ENCODE measurements at regions not wholly inside any gene's neighbourhood (a gene's known extent, or its start where the extent isn't known, plus 50 kb on each side); places are given as distances from the start of the nearest gene placed in this dataset.

DNA sequence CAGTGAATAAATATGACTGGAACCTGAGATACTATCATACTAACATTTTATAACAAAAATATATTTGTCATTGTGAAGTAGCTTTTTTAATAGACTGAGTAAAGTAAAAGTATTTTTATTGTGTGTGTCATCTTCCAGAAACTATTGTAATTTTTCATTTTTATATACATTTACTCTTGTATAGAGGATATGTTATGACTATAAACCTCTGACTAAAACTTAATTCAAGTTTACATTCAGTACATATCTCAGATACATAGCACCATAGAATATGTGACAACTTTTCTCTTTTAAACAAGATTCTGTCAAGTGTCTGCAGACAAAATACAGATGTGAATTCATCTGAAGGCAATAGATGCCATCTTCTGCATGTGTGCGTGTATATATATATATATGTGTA is 704.3 kb downstream of the SLITRK1 start:
- TF ChIP-seq, protein P1, sequence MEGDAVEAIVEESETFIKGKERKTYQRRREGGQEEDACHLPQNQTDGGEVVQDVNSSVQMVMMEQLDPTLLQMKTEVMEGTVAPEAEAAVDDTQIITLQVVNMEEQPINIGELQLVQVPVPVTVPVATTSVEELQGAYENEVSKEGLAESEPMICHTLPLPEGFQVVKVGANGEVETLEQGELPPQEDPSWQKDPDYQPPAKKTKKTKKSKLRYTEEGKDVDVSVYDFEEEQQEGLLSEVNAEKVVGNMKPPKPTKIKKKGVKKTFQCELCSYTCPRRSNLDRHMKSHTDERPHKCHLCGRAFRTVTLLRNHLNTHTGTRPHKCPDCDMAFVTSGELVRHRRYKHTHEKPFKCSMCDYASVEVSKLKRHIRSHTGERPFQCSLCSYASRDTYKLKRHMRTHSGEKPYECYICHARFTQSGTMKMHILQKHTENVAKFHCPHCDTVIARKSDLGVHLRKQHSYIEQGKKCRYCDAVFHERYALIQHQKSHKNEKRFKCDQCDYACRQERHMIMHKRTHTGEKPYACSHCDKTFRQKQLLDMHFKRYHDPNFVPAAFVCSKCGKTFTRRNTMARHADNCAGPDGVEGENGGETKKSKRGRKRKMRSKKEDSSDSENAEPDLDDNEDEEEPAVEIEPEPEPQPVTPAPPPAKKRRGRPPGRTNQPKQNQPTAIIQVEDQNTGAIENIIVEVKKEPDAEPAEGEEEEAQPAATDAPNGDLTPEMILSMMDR (IDR thresholded peaks at IDR 0.05), result no peak
- no peaks in the 10 kb centered on the region for H3K4me1 ChIP-seq
- no peaks in the 10 kb centered on the region for H3K9me3 ChIP-seq
- H3K27ac ChIP-seq, result no peak overlapping the region
- H3K27me3 ChIP-seq, result no peaks in the 10 kb centered on the region
- DNase-seq (ENCODE audit: low spot score), result no peak
- no peak overlapping the region for H3K4me3 ChIP-seq
- H3K36me3 ChIP-seq, result no peaks in the 10 kb centered on the region

DNA sequence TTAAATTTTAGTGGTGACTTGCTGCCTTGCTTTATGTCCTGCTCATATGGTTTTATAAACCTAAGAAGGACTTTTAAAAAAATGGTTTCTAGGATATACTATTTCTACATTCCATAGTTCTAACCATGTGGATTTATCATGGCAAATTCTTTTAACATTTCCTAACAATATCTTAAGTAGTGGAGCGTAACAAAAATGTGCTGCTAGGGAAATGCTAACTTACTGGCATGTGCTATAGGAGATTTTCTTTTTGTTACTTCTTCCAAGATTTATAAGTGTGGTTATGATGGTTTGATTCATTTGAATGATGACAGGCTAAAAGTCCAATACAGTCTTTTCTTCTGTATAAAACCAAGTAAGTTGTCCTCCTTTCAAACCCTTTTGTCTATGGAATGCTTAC is 713.7 kb downstream of the SLITRK1 start:
- Histone ChIP-seq H3K4me1 (no peaks in the 10 kb centered on the region), H3K9me3 (no peaks in the 10 kb centered on the region), H3K4me3 (no peak overlapping the region), H3K27ac (no peak overlapping the region), H3K36me3 (no peaks in the 10 kb centered on the region), H3K27me3 (no peaks in the 10 kb centered on the region)
- DNase-seq (ENCODE audit: low spot score), result no peak
- TF ChIP-seq, protein P1 (IDR thresholded peaks at IDR 0.05), result no peak

DNA sequence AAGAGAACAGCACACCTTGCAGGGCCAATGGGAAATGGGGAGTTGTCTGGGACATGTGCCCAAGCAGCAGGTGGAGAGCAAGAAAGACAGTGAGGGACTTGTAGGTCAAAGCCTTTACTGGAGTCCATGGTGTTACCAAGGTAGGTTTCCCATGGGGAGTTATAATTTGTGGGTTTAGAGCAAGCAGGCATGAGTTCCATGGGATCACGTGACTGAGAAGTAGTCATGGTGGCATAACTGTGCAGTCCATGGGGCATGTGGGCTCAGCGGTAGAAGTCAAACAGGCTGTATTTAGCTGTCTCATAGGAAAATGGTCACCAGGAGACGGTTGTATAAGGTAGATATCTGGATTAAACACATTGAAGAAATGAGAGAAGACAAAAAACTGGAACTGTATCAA is 715.1 kb downstream of the SLITRK1 start:
- Histone ChIP-seq H3K9me3 (no peaks in the 10 kb centered on the region), H3K27ac (no peak overlapping the region), H3K27me3 (no peaks in the 10 kb centered on the region), H3K36me3 (no peaks in the 10 kb centered on the region), H3K4me1 (no peaks in the 10 kb centered on the region), H3K4me3 (no peak overlapping the region)
- DNase-seq (ENCODE audit: low spot score), result no peak
- TF ChIP-seq, protein P1 (IDR thresholded peaks at IDR 0.05), result no peak

DNA sequence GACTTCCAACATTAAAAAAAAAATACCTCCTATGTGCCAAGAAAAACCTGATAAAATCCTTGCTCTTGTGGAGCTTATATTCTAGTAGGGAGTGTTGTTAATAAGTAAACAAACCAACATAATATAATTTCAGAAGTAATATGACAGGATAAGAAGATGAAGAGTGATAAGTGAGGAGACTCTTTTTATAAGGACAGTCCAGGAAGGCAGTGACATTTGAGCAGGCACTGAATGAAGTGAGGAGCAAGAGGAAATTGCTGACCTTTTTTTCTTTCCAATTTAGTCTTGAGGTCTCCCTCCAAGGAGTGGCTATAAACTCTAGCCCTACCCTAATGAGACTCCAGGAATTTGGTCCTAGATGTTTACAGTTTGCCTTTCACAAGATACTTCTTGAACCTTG is 715.7 kb downstream of the SLITRK1 start:
- no peaks in the 10 kb centered on the region for H3K4me1 ChIP-seq
- H3K27me3 ChIP-seq, result no peaks in the 10 kb centered on the region
- TF ChIP-seq, protein P1 (IDR thresholded peaks at IDR 0.05), result no peak
- H3K27ac ChIP-seq, result no peak overlapping the region
- H3K4me3 ChIP-seq, result no peak overlapping the region
- no peaks in the 10 kb centered on the region for H3K9me3 ChIP-seq
- no peak for DNase-seq (ENCODE audit: low spot score)
- H3K36me3 ChIP-seq, result no peaks in the 10 kb centered on the region

DNA sequence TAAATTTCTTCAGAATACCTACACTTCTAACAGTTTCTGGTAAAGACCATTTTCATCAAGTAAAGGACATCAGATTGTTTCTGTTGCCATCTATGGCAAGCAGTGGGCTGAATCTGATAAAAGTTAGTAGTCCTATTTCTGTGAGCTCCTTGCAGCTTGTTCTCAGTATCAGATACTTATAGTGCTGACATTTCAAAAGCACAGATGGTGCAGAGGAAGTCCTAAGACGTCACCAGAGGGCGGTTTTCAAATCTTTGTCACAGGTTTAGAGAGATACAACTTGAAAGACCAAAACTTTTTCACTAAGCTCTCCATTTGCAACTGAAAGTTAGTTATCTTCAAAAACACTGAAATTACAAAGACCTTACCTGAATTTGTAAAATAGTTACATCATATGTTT is 719.8 kb downstream of the SLITRK1 start:
- TF ChIP-seq, protein P1 (IDR thresholded peaks at IDR 0.05), result no peak
- Histone ChIP-seq H3K27me3 (no peaks in the 10 kb centered on the region), H3K4me1 (no peaks in the 10 kb centered on the region), H3K4me3 (no peak overlapping the region), H3K36me3 (no peaks in the 10 kb centered on the region), H3K9me3 (no peaks in the 10 kb centered on the region), H3K27ac (no peak overlapping the region)
- no peak for DNase-seq (ENCODE audit: low spot score)

DNA sequence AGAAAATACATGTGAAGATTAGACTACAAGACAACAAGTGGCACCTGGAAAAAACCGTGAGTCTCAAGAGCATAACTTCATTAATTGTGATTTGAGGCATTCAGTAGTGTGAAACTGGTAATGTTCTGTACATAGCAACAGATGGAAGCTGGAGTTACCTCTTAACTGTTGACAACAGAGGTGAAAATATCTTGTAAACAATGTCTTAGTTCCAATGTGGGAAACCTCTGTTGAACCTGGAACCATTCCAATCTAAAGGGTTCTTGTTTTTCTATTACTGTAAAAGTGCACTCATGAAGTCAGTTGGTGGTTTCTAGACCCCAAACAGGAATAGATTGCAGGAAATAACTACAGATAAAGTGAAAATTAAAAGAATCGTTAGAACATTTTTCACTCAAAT is 728.4 kb downstream of the SLITRK1 start:
- TF ChIP-seq, protein P1 (IDR thresholded peaks at IDR 0.05), result no peak
- Histone ChIP-seq H3K27ac (no peak overlapping the region), H3K27me3 (no peaks in the 10 kb centered on the region), H3K9me3 (no peaks in the 10 kb centered on the region), H3K4me1 (no peaks in the 10 kb centered on the region), H3K36me3 (no peaks in the 10 kb centered on the region), H3K4me3 (no peak overlapping the region)
- DNase-seq (ENCODE audit: low spot score), result no peak
